Muscle of leg (tissue), 3 donors: ENCODE measurements at regions not wholly inside any gene's neighbourhood (a gene's known extent, or its start where the extent isn't known, plus 50 kb on each side); places are given as distances from the start of the nearest gene placed in this dataset.

Experiments used
- DNase-seq: peaks from one replicate; pipeline ENCODE4 v3.0.0; 2013
- H3K27ac ChIP-seq: one replicate; pipeline ENCODE4 v1.5.1; 2013; ENCODE audit warnings: mild to moderate bottlenecking, low read length, control low read depth
- H3K27me3 ChIP-seq: one replicate; pipeline ENCODE4 v1.6.1; 2013; ENCODE audit warnings: low read length; ENCODE audit not compliant: control insufficient read depth, insufficient read depth
- H3K36me3 ChIP-seq: one replicate; pipeline ENCODE4 v1.6.1; 2013; ENCODE audit warnings: low read length; ENCODE audit not compliant: control insufficient read depth, insufficient read depth
- H3K4me1 ChIP-seq: one replicate; pipeline ENCODE4 v1.6.1; 2013; ENCODE audit warnings: low read length; ENCODE audit not compliant: control insufficient read depth, insufficient read depth
- H3K4me3 ChIP-seq: one replicate; pipeline ENCODE4 v1.5.1; 2013; ENCODE audit warnings: low read length, control low read depth
- H3K9me3 ChIP-seq: replicated peaks from 2 replicates; pipeline ENCODE4 v1.6.1; 2013; ENCODE audit warnings: low read depth, low read length; ENCODE audit not compliant: control insufficient read depth
- WGBS: methylation state at CpG from one replicate; pipeline ENCODE4 v1.1.5; 2013; ENCODE audit warnings: missing lambda C conversion rate; ENCODE audit not compliant: insufficient coverage; 5-methylcytosine and 5-hydroxymethylcytosine counted together

DNA sequence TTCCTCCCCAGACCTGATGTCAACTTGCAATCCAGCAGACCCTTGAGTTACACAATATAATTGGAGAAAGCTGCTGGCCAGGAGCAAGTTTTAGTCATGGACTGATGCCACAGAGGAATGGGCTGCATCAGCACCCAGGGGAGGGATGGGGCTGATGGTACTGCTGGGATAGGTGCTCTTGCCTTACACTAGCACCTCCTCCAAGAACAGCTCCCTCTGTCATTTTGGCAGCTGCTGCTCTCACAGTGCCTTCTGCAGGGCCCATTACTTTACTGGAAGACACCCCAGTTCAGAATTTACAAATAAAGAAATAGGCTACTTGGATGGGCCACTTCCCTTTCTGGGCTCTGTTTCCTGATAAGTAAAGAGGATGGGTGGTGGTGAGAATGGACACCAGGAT is 85.3 kb upstream of the RORA start:
- DNase-seq: no peak
- H3K36me3 ChIP-seq: no peaks in the 10 kb centered on the region
- no peak overlapping the region for H3K4me3 ChIP-seq
- H3K9me3 ChIP-seq: no peaks in the 10 kb centered on the region
- H3K27me3 ChIP-seq: peaks cover 11% of the 10 kb centered on the region
- no peak overlapping the region for H3K27ac ChIP-seq
- H3K4me1 ChIP-seq: no peaks in the 10 kb centered on the region

GRCh38 chr15:61309617-61310016 is 80.5 kb upstream of the RORA start:
- H3K27me3 ChIP-seq: peaks cover 9% of the 10 kb centered on the region
- no peaks in the 10 kb centered on the region for H3K36me3 ChIP-seq
- H3K4me3 ChIP-seq: no peak overlapping the region
- no peak overlapping the region for H3K27ac ChIP-seq
- H3K4me1 ChIP-seq: no peaks in the 10 kb centered on the region
- WGBS: 74% methylated on average over 5 of the region's 5 CpGs
- no peaks in the 10 kb centered on the region for H3K9me3 ChIP-seq
- DNase-seq: no peak

- no peaks in the 10 kb centered on the region for H3K9me3 ChIP-seq
- H3K4me1 ChIP-seq: no peaks in the 10 kb centered on the region
- H3K27me3 ChIP-seq: peaks cover 9% of the 10 kb centered on the region
- H3K36me3 ChIP-seq: no peaks in the 10 kb centered on the region
- H3K27ac ChIP-seq: no peak overlapping the region
- DNase-seq: peak; percentile 8
- H3K4me3 ChIP-seq: no peak overlapping the region
- 100% methylated on average over 1 of the region's 7 CpGs for WGBS
Observed at GRCh38 chr15:61309031-61309511, 80.0 kb upstream of the RORA start.

GRCh38 chr15:61308437-61308836 is 79.3 kb upstream of the RORA start:
- Histone ChIP-seq H3K27me3 (peaks cover 9% of the 10 kb centered on the region), H3K36me3 (no peaks in the 10 kb centered on the region), H3K4me3 (no peak overlapping the region), H3K9me3 (no peaks in the 10 kb centered on the region), H3K27ac (no peak overlapping the region), H3K4me1 (no peaks in the 10 kb centered on the region)
- DNase-seq: no peak
- WGBS: no CpG with 5 or more reads among the region's 2 CpGs

- no peaks in the 10 kb centered on the region for H3K9me3 ChIP-seq
- H3K27me3 ChIP-seq: peaks cover 9% of the 10 kb centered on the region
- no peak overlapping the region for H3K4me3 ChIP-seq
- no CpG with 5 or more reads among the region's 5 CpGs for WGBS
- DNase-seq: no peak
- no peaks in the 10 kb centered on the region for H3K36me3 ChIP-seq
- H3K27ac ChIP-seq: no peak overlapping the region
- H3K4me1 ChIP-seq: no peaks in the 10 kb centered on the region
Observed at GRCh38 chr15:61307474-61307873, 78.4 kb upstream of the RORA start.

DNA sequence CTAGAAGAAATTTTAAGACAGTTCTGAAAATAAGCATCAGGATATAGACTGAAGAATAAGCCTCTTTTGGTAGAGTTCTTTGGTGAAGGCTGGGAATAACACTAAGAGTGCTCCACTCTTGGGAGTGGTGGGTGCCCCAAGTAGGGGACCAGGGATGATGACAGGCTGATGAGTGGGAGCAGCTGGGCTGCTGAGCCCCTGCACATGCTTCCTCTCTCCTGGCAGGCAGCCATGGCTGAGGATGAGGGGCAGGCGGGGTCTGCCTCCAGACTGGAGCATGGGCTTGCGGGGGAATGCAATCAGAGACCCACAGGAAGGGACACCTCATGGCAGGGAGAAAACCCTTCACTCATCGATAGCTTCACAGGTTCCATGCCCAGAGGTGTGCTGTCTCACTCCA is 72.6 kb upstream of the RORA start:
- no peak overlapping the region for H3K4me3 ChIP-seq
- 64% methylated on average over 2 of the region's 3 CpGs for WGBS
- H3K9me3 ChIP-seq: no peaks in the 10 kb centered on the region
- peaks cover 3% of the 10 kb centered on the region for H3K4me1 ChIP-seq
- peak; percentile 11 for DNase-seq
- H3K36me3 ChIP-seq: no peaks in the 10 kb centered on the region
- no peaks in the 10 kb centered on the region for H3K27me3 ChIP-seq
- H3K27ac ChIP-seq: no peak overlapping the region

GRCh38 chr15:61299075-61299763 is 70.1 kb upstream of the RORA start:
- Histone ChIP-seq H3K4me1 (peaks cover 3% of the 10 kb centered on the region), H3K36me3 (no peaks in the 10 kb centered on the region), H3K9me3 (no peaks in the 10 kb centered on the region), H3K27ac (no peak overlapping the region), H3K4me3 (no peak overlapping the region), H3K27me3 (no peaks in the 10 kb centered on the region)
- 60% methylated on average over 2 of the region's 4 CpGs for WGBS
- DNase-seq: peak; percentile 23

DNA sequence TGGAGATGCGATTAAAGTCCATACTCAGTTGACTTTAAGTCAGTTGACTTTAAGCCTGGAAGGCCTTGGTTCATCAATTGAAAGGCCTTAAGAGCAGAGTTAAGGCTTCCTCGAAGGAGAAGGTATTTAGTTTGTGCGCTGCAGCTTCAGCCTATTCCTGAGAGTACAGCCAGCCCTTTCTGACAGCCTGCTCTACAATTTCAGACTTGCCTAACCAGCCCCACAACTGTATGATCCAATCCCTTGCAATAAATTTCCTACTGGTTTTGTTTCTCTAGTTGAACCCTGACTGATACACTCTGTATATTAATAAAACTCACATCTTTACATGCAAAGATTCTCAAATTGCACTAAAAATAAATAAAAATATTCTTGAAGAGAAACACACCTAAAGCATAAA is 66.1 kb upstream of the RORA start:
- no peak overlapping the region for H3K4me3 ChIP-seq
- H3K4me1 ChIP-seq: no peaks in the 10 kb centered on the region
- no peaks in the 10 kb centered on the region for H3K27me3 ChIP-seq
- DNase-seq: no peak
- H3K9me3 ChIP-seq: no peaks in the 10 kb centered on the region
- H3K36me3 ChIP-seq: no peaks in the 10 kb centered on the region
- H3K27ac ChIP-seq: no peak overlapping the region
- WGBS: 100% methylated on average over 1 of the region's 3 CpGs

DNA sequence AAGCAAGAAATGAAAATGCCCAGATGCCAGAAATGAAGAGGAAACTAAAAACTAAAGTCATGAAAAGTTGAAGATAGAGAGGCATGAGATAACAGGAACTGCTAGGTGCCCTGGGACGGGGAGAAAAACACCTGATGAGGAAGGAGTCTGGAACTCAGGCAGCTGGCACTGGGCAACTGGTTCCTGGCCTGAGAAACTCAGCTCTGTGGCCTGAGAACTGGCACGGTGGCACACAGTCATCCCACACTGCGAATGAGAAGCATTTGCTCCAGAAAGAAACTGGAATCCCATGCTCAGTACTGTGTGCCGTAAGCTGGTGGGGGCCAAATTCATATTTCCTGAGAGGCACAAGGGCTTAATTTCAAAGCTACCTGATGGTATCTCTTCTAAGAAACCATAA is 53.6 kb upstream of the RORA start:
- DNase-seq: no peak
- H3K27me3 ChIP-seq: no peaks in the 10 kb centered on the region
- H3K4me1 ChIP-seq: no peaks in the 10 kb centered on the region
- 88% methylated on average over 3 of the region's 4 CpGs for WGBS
- peaks cover 3% of the 10 kb centered on the region for H3K9me3 ChIP-seq
- H3K27ac ChIP-seq: no peak overlapping the region
- H3K4me3 ChIP-seq: no peak overlapping the region
- H3K36me3 ChIP-seq: no peaks in the 10 kb centered on the region

DNA sequence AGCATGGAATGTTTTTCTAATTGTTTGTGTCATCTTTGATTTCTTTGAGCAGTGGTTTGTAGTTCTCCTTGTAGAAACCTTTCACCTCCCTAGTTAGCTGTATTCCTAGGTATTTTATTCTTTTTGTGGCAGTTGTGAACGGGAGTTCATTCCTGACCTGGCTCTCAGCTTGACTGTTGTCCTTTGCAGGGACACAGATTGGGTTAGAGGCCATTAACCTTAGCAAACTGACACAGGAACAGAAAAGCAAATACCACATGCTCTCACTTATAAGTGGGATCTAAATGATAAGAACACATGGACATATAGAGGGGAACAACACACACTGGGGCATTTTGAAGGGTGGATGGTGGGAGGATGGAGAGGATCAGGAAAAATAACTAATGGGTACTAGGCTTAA is 52.2 kb upstream of the RORA start:
- H3K27ac ChIP-seq: no peak overlapping the region
- no peak overlapping the region for H3K4me3 ChIP-seq
- H3K36me3 ChIP-seq: no peaks in the 10 kb centered on the region
- H3K9me3 ChIP-seq: peaks cover 3% of the 10 kb centered on the region
- DNase-seq: no peak
- no peaks in the 10 kb centered on the region for H3K4me1 ChIP-seq
- no CpG with 5 or more reads among the region's 1 CpG for whole genome bisulfite sequencing
- H3K27me3 ChIP-seq: no peaks in the 10 kb centered on the region
